ENCODE measurements at regions not wholly inside any gene's neighbourhood (a gene's known extent, or its start where the extent isn't known, plus 50 kb on each side); places are given as distances from the start of the nearest gene placed in this dataset.
"Not testable (repeated sequence)": the region's sequence is repeated elsewhere in the genome, so short reads cannot be mapped to it uniquely, and the experiment has no call there.

DNA sequence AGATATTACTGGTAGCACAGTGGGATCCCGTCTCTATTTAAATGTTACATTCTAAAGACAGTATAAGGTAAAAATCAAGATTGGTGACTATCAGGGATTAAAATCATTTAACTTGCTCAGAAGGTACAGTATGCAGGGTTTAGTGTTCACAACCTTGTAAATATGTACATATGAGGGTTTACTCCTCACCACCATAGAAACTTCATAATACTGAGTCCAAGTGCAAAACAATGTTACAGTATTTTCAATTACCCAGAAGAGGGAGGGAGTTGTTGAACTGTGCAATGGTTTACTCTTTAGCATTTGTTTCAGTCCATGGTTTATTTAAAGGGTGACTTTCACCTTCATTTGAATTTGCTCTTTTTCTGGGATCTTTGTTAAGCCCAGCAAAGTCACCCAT lies 165.1 kb downstream of the ZNF621 start:
- intact Hi-C loops (cut with DNase I): no loop called here
- no peaks in the 10 kb centered on the region for H3K9me3 ChIP-seq
- H3K36me3 ChIP-seq: no peaks in the 10 kb centered on the region
- peaks cover 12 to 44% (median 20%) of the 10 kb centered on the region in 3 donors for H3K4me1 ChIP-seq
- 42 to 78% methylated on average over 1 of the region's 1 CpG for WGBS, 2 donors
- no peak overlapping the region for H3K4me3 ChIP-seq
- no peak for DNase-seq
- no peak for TF ChIP-seq POLR2A (IDR thresholded peaks at IDR 0.05)
- TF ChIP-seq, protein P1, sequence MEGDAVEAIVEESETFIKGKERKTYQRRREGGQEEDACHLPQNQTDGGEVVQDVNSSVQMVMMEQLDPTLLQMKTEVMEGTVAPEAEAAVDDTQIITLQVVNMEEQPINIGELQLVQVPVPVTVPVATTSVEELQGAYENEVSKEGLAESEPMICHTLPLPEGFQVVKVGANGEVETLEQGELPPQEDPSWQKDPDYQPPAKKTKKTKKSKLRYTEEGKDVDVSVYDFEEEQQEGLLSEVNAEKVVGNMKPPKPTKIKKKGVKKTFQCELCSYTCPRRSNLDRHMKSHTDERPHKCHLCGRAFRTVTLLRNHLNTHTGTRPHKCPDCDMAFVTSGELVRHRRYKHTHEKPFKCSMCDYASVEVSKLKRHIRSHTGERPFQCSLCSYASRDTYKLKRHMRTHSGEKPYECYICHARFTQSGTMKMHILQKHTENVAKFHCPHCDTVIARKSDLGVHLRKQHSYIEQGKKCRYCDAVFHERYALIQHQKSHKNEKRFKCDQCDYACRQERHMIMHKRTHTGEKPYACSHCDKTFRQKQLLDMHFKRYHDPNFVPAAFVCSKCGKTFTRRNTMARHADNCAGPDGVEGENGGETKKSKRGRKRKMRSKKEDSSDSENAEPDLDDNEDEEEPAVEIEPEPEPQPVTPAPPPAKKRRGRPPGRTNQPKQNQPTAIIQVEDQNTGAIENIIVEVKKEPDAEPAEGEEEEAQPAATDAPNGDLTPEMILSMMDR (IDR thresholded peaks at IDR 0.05): no peak
- peak overlapping the region in 3 of 4 donors; percentile 8 to 71 (median 69) for H3K27ac ChIP-seq
- H3K27me3 ChIP-seq: no peaks in the 10 kb centered on the region

DNA sequence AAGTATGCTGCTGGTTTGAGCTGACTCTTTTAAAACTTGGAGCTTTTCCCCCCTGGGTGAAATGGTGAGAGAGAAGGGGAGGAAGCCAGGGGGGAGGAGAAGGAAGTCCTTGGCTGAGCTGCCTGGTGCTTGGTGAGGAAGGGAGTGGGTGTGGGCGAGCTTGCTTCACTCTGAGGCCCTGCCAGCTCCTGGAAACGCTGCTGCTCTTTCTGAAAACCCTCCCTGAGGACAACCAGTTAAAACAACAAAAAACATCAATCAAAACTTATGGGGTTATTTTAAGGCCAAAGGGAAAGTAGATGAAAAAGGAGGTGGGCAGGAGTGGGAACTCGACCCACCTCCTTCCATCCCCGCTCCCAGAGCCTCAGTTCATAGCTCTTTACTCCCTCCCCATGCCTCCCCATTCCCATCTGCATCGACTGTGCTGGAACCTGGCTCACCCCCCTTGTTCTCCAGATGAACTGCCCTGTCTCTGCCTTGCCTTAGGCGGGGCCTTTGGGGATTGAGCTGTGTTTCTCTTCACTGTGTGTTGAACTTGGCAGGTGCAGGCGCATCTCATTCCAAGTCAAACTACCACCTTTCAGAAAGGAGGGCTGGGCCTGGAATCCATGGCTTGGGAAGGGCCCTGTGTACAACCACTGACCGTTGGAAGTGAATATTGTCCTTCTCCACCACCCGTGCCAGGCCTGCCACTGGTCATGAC lies 166.1 kb downstream of the ZNF621 start:
- H3K27me3 ChIP-seq: no peaks in the 10 kb centered on the region
- intact Hi-C loops (cut with DNase I): no loop called here
- WGBS, 2 donors: 7 to 22% methylated on average over 7 to 8 of the region's 9 CpGs
- TF ChIP-seq, protein P1 (IDR thresholded peaks at IDR 0.05): no peak
- TF ChIP-seq POLR2A (IDR thresholded peaks at IDR 0.05): no peak
- H3K4me1 ChIP-seq: peaks cover 12 to 49% (median 20%) of the 10 kb centered on the region in 3 donors
- DNase-seq: peak; percentile 0
- H3K9me3 ChIP-seq: no peaks in the 10 kb centered on the region
- peak overlapping the region; percentile 28 to 71 (median 64) for H3K27ac ChIP-seq
- peak overlapping the region in 1 of 4 donors; percentile 13 for H3K4me3 ChIP-seq
- no peaks in the 10 kb centered on the region for H3K36me3 ChIP-seq

DNA sequence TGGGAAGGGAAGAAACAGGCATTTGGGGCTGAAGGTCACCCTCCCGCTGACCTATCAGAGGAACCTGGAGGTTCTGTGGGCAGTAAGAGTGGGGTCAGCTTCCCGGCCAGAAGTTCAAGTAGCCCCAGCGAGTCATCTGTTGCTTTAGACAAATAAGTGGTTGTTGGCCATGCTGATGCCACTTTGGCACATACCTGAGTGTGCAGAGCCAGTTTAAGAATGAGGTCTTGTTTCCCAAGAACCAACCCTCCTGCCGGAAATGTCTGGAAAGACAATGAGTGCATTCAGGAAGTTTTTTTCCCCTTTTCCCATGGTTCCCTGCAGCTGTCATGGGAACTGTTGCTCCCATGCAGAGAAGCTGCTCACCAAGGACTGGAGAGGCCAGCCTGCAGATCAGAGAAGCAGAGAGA lies 166.7 kb downstream of the ZNF621 start:
- DNase-seq: no peak
- H3K27ac ChIP-seq: peak overlapping the region; percentile 28 to 71 (median 64)
- H3K36me3 ChIP-seq: no peaks in the 10 kb centered on the region
- no peak overlapping the region for H3K4me3 ChIP-seq
- intact Hi-C loops (cut with DNase I): no loop called here
- no peaks in the 10 kb centered on the region for H3K9me3 ChIP-seq
- H3K27me3 ChIP-seq: no peaks in the 10 kb centered on the region
- TF ChIP-seq POLR2A (IDR thresholded peaks at IDR 0.05): no peak
- TF ChIP-seq, protein P1 (IDR thresholded peaks at IDR 0.05): no peak
- WGBS, 2 donors: 33 to 43% methylated on average over 2 to 3 of the region's 4 CpGs
- H3K4me1 ChIP-seq: peaks cover 12 to 49% (median 20%) of the 10 kb centered on the region in 3 donors

DNA sequence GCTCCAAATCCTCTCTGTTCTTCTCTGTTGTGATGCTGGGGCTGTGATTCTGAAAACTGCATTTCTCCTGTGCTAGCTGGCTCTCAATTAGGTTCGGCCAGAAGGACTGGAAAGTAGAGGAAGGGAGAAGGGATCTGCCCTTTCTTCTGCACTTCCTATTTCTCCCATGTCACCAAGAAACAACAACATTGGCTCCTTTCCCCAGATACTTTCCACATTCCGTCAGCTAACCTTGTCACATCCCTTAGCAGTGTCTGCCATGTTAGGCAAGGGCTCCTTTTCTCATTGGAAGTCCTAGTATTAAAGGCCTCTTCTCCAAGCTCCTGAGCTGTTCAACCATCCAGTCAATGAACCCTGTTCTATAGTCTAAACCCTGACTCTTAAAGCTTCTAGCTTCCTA lies 171.1 kb downstream of the ZNF621 start:
- peaks cover 5 to 28% (median 12%) of the 10 kb centered on the region in 3 donors for H3K4me1 ChIP-seq
- no peak for TF ChIP-seq POLR2A (IDR thresholded peaks at IDR 0.05)
- TF ChIP-seq, protein P1 (IDR thresholded peaks at IDR 0.05): no peak
- H3K36me3 ChIP-seq: no peaks in the 10 kb centered on the region
- 69 to 76% methylated on average over 2 of the region's 2 CpGs for WGBS, 2 donors
- H3K9me3 ChIP-seq: no peaks in the 10 kb centered on the region
- H3K27ac ChIP-seq: no peak overlapping the region
- no peaks in the 10 kb centered on the region for H3K27me3 ChIP-seq
- no peak for DNase-seq
- no peak overlapping the region for H3K4me3 ChIP-seq
- intact Hi-C loops (cut with DNase I): no loop called here

DNA sequence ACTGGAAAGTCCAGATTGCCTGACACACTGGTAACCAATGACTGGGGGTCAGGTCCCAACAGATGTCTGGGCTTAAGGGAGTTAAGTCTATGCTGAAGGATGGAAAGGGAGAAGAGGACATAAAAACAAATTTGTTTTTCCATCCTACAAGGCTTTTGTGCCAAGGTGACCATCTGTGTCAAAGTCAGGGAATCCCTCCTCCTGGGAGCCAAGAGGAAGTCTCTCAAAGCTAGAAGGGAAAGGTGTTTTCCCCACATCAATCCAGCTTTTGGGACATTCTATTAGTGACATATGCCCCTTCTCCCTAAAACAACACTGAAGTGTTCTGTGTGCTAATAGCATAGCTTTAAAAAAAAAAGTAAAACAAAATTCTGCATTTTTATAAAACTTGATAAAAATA lies 173.9 kb downstream of the ZNF621 start:
- intact Hi-C loops (cut with DNase I); H3K4me3 ChIP-seq: not testable (repeated sequence)
- peaks cover 0 to 14% (median 0%) of the 10 kb centered on the region in 3 donors for H3K4me1 ChIP-seq

More for the DNA sequence above, 173.9 kb downstream of the ZNF621 start:
- not testable (repeated sequence) for H3K27me3 ChIP-seq, DNase-seq, H3K27ac ChIP-seq, H3K36me3 ChIP-seq, H3K9me3 ChIP-seq

Measured in esophagus squamous epithelium (tissue), 5 donors.